ENCODE measurements at regions not wholly inside any gene's neighbourhood (a gene's known extent, or its start where the extent isn't known, plus 50 kb on each side); places are given as distances from the start of the nearest gene placed in this dataset.

GRCh38 chr5:171700318-171700912 lies 85.2 kb upstream of the SMIM23 start:
- no peak for TF ChIP-seq CTCF (IDR thresholded peaks at IDR 0.05)
- no peak for DNase-seq (ENCODE audit: low spot score)

GRCh38 chr5:171701100-171701541 lies 84.5 kb upstream of the SMIM23 start:
- Histone ChIP-seq H3K9me3 (no peaks in the 10 kb centered on the region), H3K4me1 (ENCODE audit: control insufficient read depth in 1 of 2, low read depth in 2 of 2) (no peaks in the 10 kb centered on the region), H3K4me3 (no peak overlapping the region), H3K27ac (no peak overlapping the region), H3K36me3 (no peaks in the 10 kb centered on the region), H3K27me3 (replicated peaks; ENCODE audit: insufficient read depth) (no peaks in the 10 kb centered on the region)
- ATAC-seq (ENCODE audit: insufficient number of reproducible peaks, low FRiP score, low read depth) (no peak), DNase-seq (ENCODE audit: low spot score) (no peak)
- TF ChIP-seq CTCF (IDR thresholded peaks at IDR 0.05): no peak

More at GRCh38 chr5:171700318-171700912, 85.2 kb upstream of the SMIM23 start:
- Histone ChIP-seq H3K4me1 (ENCODE audit: control insufficient read depth in 1 of 2, low read depth in 2 of 2) (no peaks in the 10 kb centered on the region), H3K36me3 (no peaks in the 10 kb centered on the region), H3K27ac (no peak overlapping the region), H3K27me3 (replicated peaks; ENCODE audit: insufficient read depth) (no peaks in the 10 kb centered on the region), H3K9me3 (no peaks in the 10 kb centered on the region), H3K4me3 (no peak overlapping the region)
- ATAC-seq (ENCODE audit: insufficient number of reproducible peaks, low FRiP score, low read depth): no peak

GRCh38 chr5:171702135-171702770 lies 83.4 kb upstream of the SMIM23 start:
- Histone ChIP-seq H3K27ac (no peak overlapping the region), H3K9me3 (no peaks in the 10 kb centered on the region), H3K4me3 (no peak overlapping the region), H3K27me3 (replicated peaks; ENCODE audit: insufficient read depth) (no peaks in the 10 kb centered on the region), H3K36me3 (no peaks in the 10 kb centered on the region), H3K4me1 (ENCODE audit: control insufficient read depth in 1 of 2, low read depth in 2 of 2) (no peaks in the 10 kb centered on the region)
- ATAC-seq (ENCODE audit: insufficient number of reproducible peaks, low FRiP score, low read depth) (no peak), DNase-seq (ENCODE audit: low spot score) (no peak)
- TF ChIP-seq CTCF (IDR thresholded peaks at IDR 0.05): no peak

GRCh38 chr5:171703146-171703545 lies 82.5 kb upstream of the SMIM23 start:
- no peak overlapping the region for H3K4me3 ChIP-seq
- no peaks in the 10 kb centered on the region for H3K27me3 ChIP-seq (replicated peaks; ENCODE audit: insufficient read depth)
- ATAC-seq (ENCODE audit: insufficient number of reproducible peaks, low FRiP score, low read depth) (no peak), DNase-seq (ENCODE audit: low spot score) (no peak)
- H3K27ac ChIP-seq: no peak overlapping the region
- no peak for TF ChIP-seq CTCF (IDR thresholded peaks at IDR 0.05)
- no peaks in the 10 kb centered on the region for H3K4me1 ChIP-seq (ENCODE audit: control insufficient read depth in 1 of 2, low read depth in 2 of 2)
- no peaks in the 10 kb centered on the region for H3K9me3 ChIP-seq
- no peaks in the 10 kb centered on the region for H3K36me3 ChIP-seq

GRCh38 chr5:171705036-171705435 lies 80.6 kb upstream of the SMIM23 start:
- no peak for TF ChIP-seq CTCF (IDR thresholded peaks at IDR 0.05)
- H3K4me3 ChIP-seq: no peak overlapping the region
- H3K36me3 ChIP-seq: no peaks in the 10 kb centered on the region
- H3K27ac ChIP-seq: no peak overlapping the region
- no peaks in the 10 kb centered on the region for H3K9me3 ChIP-seq
- H3K27me3 ChIP-seq (replicated peaks; ENCODE audit: insufficient read depth): no peaks in the 10 kb centered on the region
- H3K4me1 ChIP-seq (ENCODE audit: control insufficient read depth in 1 of 2, low read depth in 2 of 2): no peaks in the 10 kb centered on the region
- ATAC-seq (ENCODE audit: insufficient number of reproducible peaks, low FRiP score, low read depth) (no peak), DNase-seq (ENCODE audit: low spot score) (no peak)

All from thoracic aorta (tissue), 2 donors.